ENCODE measurements at regions not wholly inside any gene's neighbourhood (a gene's known extent, or its start where the extent isn't known, plus 50 kb on each side); places are given as distances from the start of the nearest gene placed in this dataset.

GRCh38 chr4:98193459-98194105 is 50.3 kb upstream of the STPG2 start:
- no peak for TF ChIP-seq CTCF (conservative IDR thresholded peaks at IDR 0.05; ENCODE audit: low read length)
- no peak overlapping the region for H3K4me3 ChIP-seq (ENCODE audit: low read length)
- no peak for DNase-seq (ENCODE audit: low read depth)

Measured in AG10803 (cell line).